ENCODE measurements at regions not wholly inside any gene's neighbourhood (a gene's known extent, or its start where the extent isn't known, plus 50 kb on each side); places are given as distances from the start of the nearest gene placed in this dataset.

DNA sequence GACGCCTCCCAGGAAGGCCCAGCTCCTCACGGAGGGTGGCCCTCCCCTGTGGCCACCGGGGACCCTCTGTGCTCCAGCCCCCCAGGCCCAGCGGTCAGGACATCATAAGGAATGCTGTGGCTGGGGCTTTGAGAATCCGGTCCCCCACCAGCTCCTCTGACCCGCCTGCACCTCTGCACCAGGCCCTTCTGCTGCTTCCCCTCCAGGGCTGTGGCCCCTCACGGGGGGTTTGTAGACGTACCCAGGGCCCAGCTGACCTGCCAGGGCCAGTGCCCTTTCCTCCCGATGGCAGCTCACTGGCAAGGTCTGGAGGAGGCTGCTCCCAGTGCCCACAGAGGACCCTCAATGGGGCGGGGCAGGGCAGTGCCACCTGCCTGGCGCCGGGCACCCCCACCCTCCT, 103.9 kb upstream of the TTC34 start:
- no peak overlapping the region for H3K4me3 ChIP-seq (replicated peaks in 1 of 3)
- no peaks in the 10 kb centered on the region for H3K4me1 ChIP-seq
- no peak overlapping the region for H3K27ac ChIP-seq
- 71 to 77% methylated on average over 3 to 6 of the region's 12 CpGs for WGBS, 2 donors
- H3K9me3 ChIP-seq, result no peaks in the 10 kb centered on the region
- DNase-seq, result no peak
- no peaks in the 10 kb centered on the region for H3K27me3 ChIP-seq
- no peaks in the 10 kb centered on the region for H3K36me3 ChIP-seq
- intact Hi-C loops (cut with DNase I), result no loop called here
- TF ChIP-seq, protein P1, sequence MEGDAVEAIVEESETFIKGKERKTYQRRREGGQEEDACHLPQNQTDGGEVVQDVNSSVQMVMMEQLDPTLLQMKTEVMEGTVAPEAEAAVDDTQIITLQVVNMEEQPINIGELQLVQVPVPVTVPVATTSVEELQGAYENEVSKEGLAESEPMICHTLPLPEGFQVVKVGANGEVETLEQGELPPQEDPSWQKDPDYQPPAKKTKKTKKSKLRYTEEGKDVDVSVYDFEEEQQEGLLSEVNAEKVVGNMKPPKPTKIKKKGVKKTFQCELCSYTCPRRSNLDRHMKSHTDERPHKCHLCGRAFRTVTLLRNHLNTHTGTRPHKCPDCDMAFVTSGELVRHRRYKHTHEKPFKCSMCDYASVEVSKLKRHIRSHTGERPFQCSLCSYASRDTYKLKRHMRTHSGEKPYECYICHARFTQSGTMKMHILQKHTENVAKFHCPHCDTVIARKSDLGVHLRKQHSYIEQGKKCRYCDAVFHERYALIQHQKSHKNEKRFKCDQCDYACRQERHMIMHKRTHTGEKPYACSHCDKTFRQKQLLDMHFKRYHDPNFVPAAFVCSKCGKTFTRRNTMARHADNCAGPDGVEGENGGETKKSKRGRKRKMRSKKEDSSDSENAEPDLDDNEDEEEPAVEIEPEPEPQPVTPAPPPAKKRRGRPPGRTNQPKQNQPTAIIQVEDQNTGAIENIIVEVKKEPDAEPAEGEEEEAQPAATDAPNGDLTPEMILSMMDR (IDR thresholded peaks at IDR 0.05), result no peak
- TF ChIP-seq POLR2A (IDR thresholded peaks at IDR 0.05), result no peak

DNA sequence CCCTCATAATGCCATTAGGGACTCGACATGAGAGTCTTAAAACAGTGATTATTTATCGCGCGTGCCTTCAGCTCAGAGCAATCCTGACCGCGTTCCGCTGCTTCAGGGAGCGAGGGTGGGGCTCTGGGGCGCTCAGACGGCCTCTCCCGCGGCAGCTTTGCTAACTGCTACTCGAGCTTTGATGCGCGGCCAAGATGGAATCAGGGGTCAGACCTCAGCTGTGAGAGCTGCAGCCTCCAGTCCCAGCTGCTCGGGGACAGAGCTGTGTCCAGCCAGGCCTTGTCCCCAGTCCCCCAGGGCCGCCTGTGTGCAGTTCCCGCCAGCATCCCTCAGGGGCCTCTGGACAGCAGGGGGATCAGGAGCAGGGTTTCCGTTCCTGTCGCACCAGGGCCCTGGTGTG, 104.6 kb upstream of the TTC34 start:
- Histone ChIP-seq H3K36me3 (no peaks in the 10 kb centered on the region), H3K9me3 (no peaks in the 10 kb centered on the region), H3K27me3 (no peaks in the 10 kb centered on the region), H3K4me3 (replicated peaks in 1 of 3) (no peak overlapping the region), H3K27ac (no peak overlapping the region), H3K4me1 (no peaks in the 10 kb centered on the region)
- intact Hi-C loops (cut with DNase I), result no loop called here
- WGBS, 2 donors, result 13 to 26% methylated on average over 7 to 11 of the region's 20 CpGs
- peak; percentile 33 for DNase-seq
- TF ChIP-seq POLR2A (IDR thresholded peaks at IDR 0.05), result no peak
- TF ChIP-seq, protein P1 (IDR thresholded peaks at IDR 0.05), result no peak

DNA sequence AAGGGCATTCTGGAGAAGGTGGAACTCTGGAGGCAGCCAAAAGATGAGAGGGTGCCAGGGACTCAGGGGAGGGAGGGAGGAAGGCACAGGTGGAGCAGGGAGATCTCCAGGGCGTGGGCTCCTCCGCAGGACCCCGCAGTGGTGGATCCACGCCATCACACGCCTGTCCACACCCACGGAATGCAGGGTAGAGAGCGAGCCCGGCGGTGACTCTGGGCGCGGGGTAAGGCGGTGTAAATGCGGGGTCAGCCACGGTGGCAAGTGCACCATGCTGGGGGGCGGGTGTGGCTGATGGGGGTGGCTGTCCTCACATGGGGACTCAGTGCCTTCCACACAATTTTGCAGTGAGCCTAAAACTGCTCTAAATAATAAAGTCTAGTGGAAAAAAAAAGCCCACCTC, 105.1 kb upstream of the TTC34 start:
- H3K27ac ChIP-seq, result no peak overlapping the region
- H3K9me3 ChIP-seq, result no peaks in the 10 kb centered on the region
- H3K36me3 ChIP-seq, result no peaks in the 10 kb centered on the region
- no peak for DNase-seq
- no peaks in the 10 kb centered on the region for H3K4me1 ChIP-seq
- no peaks in the 10 kb centered on the region for H3K27me3 ChIP-seq
- 91 to 96% methylated on average over 3 to 15 of the region's 15 CpGs for WGBS, 2 donors
- no peak for TF ChIP-seq POLR2A (IDR thresholded peaks at IDR 0.05)
- TF ChIP-seq, protein P1 (IDR thresholded peaks at IDR 0.05), result no peak
- intact Hi-C loops (cut with DNase I), result no loop called here
- H3K4me3 ChIP-seq (replicated peaks in 1 of 3), result no peak overlapping the region

DNA sequence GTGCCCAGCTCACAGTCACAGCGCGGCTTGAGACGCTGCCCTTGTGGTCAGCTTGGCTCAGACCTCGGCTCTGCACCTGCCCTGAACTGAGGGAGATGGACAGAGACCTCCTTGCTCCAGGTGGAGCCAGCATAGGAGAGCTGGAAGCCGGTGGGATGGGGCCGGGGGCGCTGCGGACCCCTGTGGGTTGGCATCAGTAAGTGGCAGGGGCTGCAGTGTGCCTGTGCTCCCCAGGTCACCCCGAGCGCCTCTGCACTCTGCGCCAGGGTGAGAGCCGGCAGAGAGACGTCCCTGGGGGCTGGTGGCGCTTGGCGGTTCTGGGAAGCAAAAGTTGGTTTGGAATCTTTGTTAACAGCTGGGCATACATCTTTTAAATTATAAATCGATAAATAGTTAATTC, 105.6 kb upstream of the TTC34 start:
- Histone ChIP-seq H3K4me1 (no peaks in the 10 kb centered on the region), H3K27me3 (no peaks in the 10 kb centered on the region), H3K36me3 (no peaks in the 10 kb centered on the region), H3K9me3 (no peaks in the 10 kb centered on the region), H3K27ac (no peak overlapping the region), H3K4me3 (replicated peaks in 1 of 3) (no peak overlapping the region)
- TF ChIP-seq POLR2A (IDR thresholded peaks at IDR 0.05), result no peak
- TF ChIP-seq, protein P1 (IDR thresholded peaks at IDR 0.05), result no peak
- no peak for DNase-seq
- intact Hi-C loops (cut with DNase I), result no loop called here
- WGBS, 2 donors, result 85 to 86% methylated on average over 14 to 16 of the region's 16 CpGs

DNA sequence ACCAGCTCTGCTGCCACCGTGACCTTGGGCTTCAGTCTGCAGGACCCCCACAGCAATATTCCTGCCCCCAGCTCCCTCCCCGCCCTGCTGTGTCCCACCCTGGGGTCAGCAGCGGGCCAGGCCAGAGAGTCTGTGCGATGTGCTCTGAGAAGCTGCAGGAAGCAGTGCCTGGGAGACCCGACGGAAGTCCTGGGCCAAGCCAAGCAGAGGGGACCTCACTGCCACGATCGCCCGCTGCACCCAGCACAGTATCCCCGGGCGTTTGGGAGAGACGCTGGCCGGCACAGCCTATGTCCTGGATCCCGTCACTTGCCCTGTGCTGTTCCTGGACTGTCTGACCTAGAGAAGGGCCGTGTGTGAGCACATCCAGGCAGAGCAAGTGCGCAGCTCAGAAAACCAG, 106.6 kb upstream of the TTC34 start:
- 87 to 93% methylated on average over 13 of the region's 16 CpGs for WGBS, 2 donors

More for the DNA sequence above, 106.6 kb upstream of the TTC34 start:
- Histone ChIP-seq H3K4me3 (replicated peaks in 1 of 3) (no peak overlapping the region), H3K27ac (no peak overlapping the region), H3K27me3 (no peaks in the 10 kb centered on the region), H3K36me3 (no peaks in the 10 kb centered on the region), H3K4me1 (no peaks in the 10 kb centered on the region), H3K9me3 (no peaks in the 10 kb centered on the region)
- intact Hi-C loops (cut with DNase I), result no loop called here
- no peak for TF ChIP-seq POLR2A (IDR thresholded peaks at IDR 0.05)
- TF ChIP-seq, protein P1 (IDR thresholded peaks at IDR 0.05), result no peak
- DNase-seq, result no peak
